H1 (cell line): ENCODE measurements at regions not wholly inside any gene's neighbourhood (a gene's known extent, or its start where the extent isn't known, plus 50 kb on each side); places are given as distances from the start of the nearest gene placed in this dataset.

Experiments
- ATF3 ChIP-seq: IDR thresholded peaks from 2 replicates; pipeline ENCODE4 v1.6.1; 2011; ENCODE audit warnings: low read depth, mild to moderate bottlenecking, low read length; ENCODE audit not compliant: insufficient read depth
- CHD7 ChIP-seq: fragments of 300-600 bp; sonication (generic); IDR thresholded peaks from 2 replicates; pipeline ENCODE4 v1.7.1; 2012; ENCODE audit warnings: low read length, moderate library complexity, mild to moderate bottlenecking, inconsistent platforms; ENCODE audit not compliant: insufficient replicate concordance
- CTBP2 ChIP-seq: IDR thresholded peaks from 2 replicates; pipeline ENCODE4 v1.7.0; 2011; ENCODE audit warnings: borderline replicate concordance, mild to moderate bottlenecking, moderate library complexity, mixed read lengths, low read length; ENCODE audit not compliant: insufficient read depth, insufficient read length
- E2F6 ChIP-seq: IDR thresholded peaks from 2 replicates; pipeline ENCODE4 v1.6.1; 2012; ENCODE audit warnings: inconsistent platforms
- PHF8 ChIP-seq: fragments of 200-600 bp; sonication (generic); conservative IDR thresholded peaks from 2 replicates; pipeline ENCODE4 v1.7.1; 2012; ENCODE audit warnings: low read depth, mild to moderate bottlenecking, inconsistent platforms, low read length, moderate library complexity
- SUZ12 ChIP-seq: fragments of 200-600 bp; sonication (generic); IDR thresholded peaks from 2 replicates; pipeline ENCODE4 v1.6.1; 2012; ENCODE audit warnings: mild to moderate bottlenecking, inconsistent platforms, low read length, moderate library complexity, mixed read lengths
- TBP ChIP-seq: IDR thresholded peaks from 2 replicates; pipeline ENCODE4 v1.6.1; 2011; ENCODE audit warnings: low read depth, low read length, improper control_type of control experiment
- TEAD4 ChIP-seq: IDR thresholded peaks from 2 replicates; pipeline ENCODE4 v1.6.1; 2012; ENCODE audit warnings: low read depth, low read length, inconsistent platforms, mixed read lengths

DNA sequence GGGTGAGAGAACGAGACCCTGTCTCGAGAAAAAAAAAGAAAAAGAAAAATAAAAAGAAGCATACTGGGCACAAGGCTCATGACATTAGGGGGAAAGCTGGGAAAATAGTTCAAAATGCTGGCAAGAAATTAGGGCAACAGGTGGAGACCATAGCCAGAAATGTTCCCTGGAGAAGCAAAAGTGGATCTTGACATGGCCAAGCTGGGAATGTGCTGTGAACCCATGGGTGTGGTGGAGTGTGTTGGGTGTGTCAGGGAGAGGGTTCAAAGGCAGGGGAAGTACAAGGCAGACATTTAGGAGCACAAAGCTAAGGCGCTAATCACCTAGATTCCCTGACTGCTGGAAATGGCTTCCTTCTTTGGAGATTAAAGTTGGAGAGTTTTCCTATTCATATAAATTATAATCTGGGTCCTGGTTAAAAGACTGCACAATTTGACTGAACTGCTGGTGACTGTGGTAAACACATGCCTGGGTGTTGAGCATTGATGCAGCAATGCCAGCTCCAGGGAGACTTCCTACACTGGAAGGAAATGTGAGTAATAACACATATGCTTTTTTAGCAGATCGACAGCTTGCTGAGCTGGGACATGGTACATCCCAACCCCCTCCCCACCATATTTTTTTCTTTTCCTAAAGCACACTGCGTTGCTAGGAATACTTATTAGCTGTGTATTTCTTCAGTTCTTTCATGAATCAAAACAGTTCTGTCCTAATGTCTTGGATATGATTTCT, 70.1 kb upstream of the ARHGAP21 start (continued):
- TF ChIP-seq ATF3 = no peak
- no peak for TF ChIP-seq PHF8
- no peak for TF ChIP-seq CTBP2
- TF ChIP-seq CHD7 = no peak
- no peak for TF ChIP-seq TEAD4
- no peak for TF ChIP-seq TBP
- TF ChIP-seq E2F6 = no peak
- TF ChIP-seq SUZ12 = no peak
